A673 (cell line): ENCODE measurements at regions not wholly inside any gene's neighbourhood (a gene's known extent, or its start where the extent isn't known, plus 50 kb on each side); places are given as distances from the start of the nearest gene placed in this dataset.
"Not testable (repeated sequence)": the region's sequence is repeated elsewhere in the genome, so short reads cannot be mapped to it uniquely, and the experiment has no call there.

ENCODE experiments used
- BruUV-seq: library from RNA; stranded (reverse); fragments of 400-500 nt; replicated peaks from 2 replicates; lab custom pipeline; 2021; lab: Mats Ljungman, UMichigan
- CTCF ChIA-PET: fragments of 300-600 bp; sonication (Branson Sonifier 250); formaldehyde crosslinking; loops from one replicate; lab custom pipeline; 2022; ENCODE audit warnings: antibody characterized with exemption; lab: Charles Lee
- POLR2A ChIA-PET: fragments of 300-600 bp; sonication (Branson Sonifier 250); formaldehyde crosslinking; loops from one replicate; lab custom pipeline; 2022; ENCODE audit warnings: antibody characterized with exemption; ENCODE audit not compliant: low non-redundant PET; lab: Charles Lee
- DNase-seq: peaks from one replicate; pipeline ENCODE4 v3.0.0-alpha.2; 2015; ENCODE audit warnings: low spot score
- H3K27ac ChIP-seq: fragments of 200-600 bp; sonication (generic); 2 replicates; pipeline ENCODE4 v1.5.1; 2016; ENCODE audit warnings: mixed run types, low read depth, mild to moderate bottlenecking, mixed read lengths, antibody characterized with exemption, low read length; ENCODE audit not compliant: poor library complexity, severe bottlenecking
- H3K27me3 ChIP-seq: fragments of 200-600 bp; sonication (generic); replicated peaks from 2 replicates; pipeline ENCODE4 v1.6.1; 2017; ENCODE audit warnings: mixed run types, low read depth, mild to moderate bottlenecking, mixed read lengths, antibody characterized with exemption, low read length; ENCODE audit not compliant: insufficient read depth, poor library complexity
- H3K36me3 ChIP-seq: fragments of 200-600 bp; sonication (generic); 2 replicates; pipeline ENCODE4 v1.6.1; 2016; ENCODE audit warnings: mixed run types, mild to moderate bottlenecking, mixed read lengths, antibody characterized with exemption, low read length; ENCODE audit not compliant: insufficient read depth, poor library complexity, severe bottlenecking
- H3K4me1 ChIP-seq: fragments of 200-600 bp; sonication (generic); 2 replicates; pipeline ENCODE4 v1.6.1; 2017; ENCODE audit warnings: mixed run types, mild to moderate bottlenecking, mixed read lengths, antibody characterized with exemption, low read length; ENCODE audit not compliant: insufficient read depth, poor library complexity, severe bottlenecking
- H3K4me3 ChIP-seq: fragments of 200-600 bp; sonication (generic); 2 replicates; pipeline ENCODE4 v1.5.1; 2016; ENCODE audit warnings: low read depth, mixed run types, mild to moderate bottlenecking, mixed read lengths, low read length; ENCODE audit not compliant: poor library complexity, severe bottlenecking
- H3K9me3 ChIP-seq: fragments of 200-600 bp; sonication (generic); 2 replicates; pipeline ENCODE4 v1.6.1; 2016; ENCODE audit warnings: mixed run types, low read depth, mild to moderate bottlenecking, mixed read lengths, antibody characterized with exemption, low read length; ENCODE audit not compliant: poor library complexity, severe bottlenecking
- CTCF ChIP-seq: fragments of 300-800, 200-600 bp; sonication (generic); conservative IDR thresholded peaks from 2 replicates; pipeline ENCODE4 v1.5.1; 2017; ENCODE audit warnings: low read depth, mild to moderate bottlenecking, antibody characterized with exemption, low read length, moderate library complexity, mixed read lengths
- EZH2 ChIP-seq: fragments of 200-600 bp; sonication (generic); IDR thresholded peaks from 2 replicates; pipeline ENCODE4 v1.6.1; 2017; ENCODE audit warnings: borderline replicate concordance, low read depth, mild to moderate bottlenecking, mixed read lengths, antibody characterized with exemption, low read length; ENCODE audit not compliant: poor library complexity, severe bottlenecking
- intact Hi-C: fragments of 100-400 bp; cut with micrococcal nuclease; formaldehyde crosslinking; loops from one replicate; pipeline ENCODE4 v1.10.0; 2022; ENCODE audit not compliant: unreplicated experiment

GRCh38 chr6:112912416-112913101 is 565.4 kb downstream of the RFPL4B start:
- ChIA-PET CTCF (interaction anchor here (1.0 kb wide), 1 partner anchor 31 kb away, joined by 4 read pairs; no protein-coding TSS in a partner anchor), POLR2A (no interaction called here)
- no TSS peak for BruUV-seq
- DNase-seq, result peak; percentile 85
- Histone ChIP-seq H3K4me1 (peaks cover 24% of the 10 kb centered on the region), H3K4me3 (no peak overlapping the region), H3K36me3 (no peaks in the 10 kb centered on the region), H3K27ac (peak overlapping the region; percentile 25), H3K27me3 (no peaks in the 10 kb centered on the region), H3K9me3 (no peaks in the 10 kb centered on the region)
- TF ChIP-seq CTCF (no peak), EZH2 (no peak)
- intact Hi-C loops, result loop anchor here (2.0 kb wide), 1 partner anchor 74 kb away; no protein-coding TSS in a partner anchor

GRCh38 chr6:112919744-112920143 is 572.6 kb downstream of the RFPL4B start:
- POLR2A ChIA-PET, CTCF ChIA-PET, H3K27me3 ChIP-seq, H3K27ac ChIP-seq, H3K4me1 ChIP-seq, H3K4me3 ChIP-seq, DNase-seq, BruUV-seq, H3K36me3 ChIP-seq: not testable (repeated sequence)
- peaks cover 12% of the 10 kb centered on the region for H3K9me3 ChIP-seq
- intact Hi-C loops, result loop anchor here (10.0 kb wide), 1 partner anchor 135 kb away; no protein-coding TSS in a partner anchor

GRCh38 chr6:112920994-112921393 is 573.9 kb downstream of the RFPL4B start:
- H3K9me3 ChIP-seq, result peaks cover 12% of the 10 kb centered on the region
- ChIA-PET CTCF (no interaction called here), POLR2A (no interaction called here)
- BruUV-seq, result no TSS peak
- no peak for DNase-seq
- TF ChIP-seq CTCF, result no peak
- TF ChIP-seq EZH2, result no peak
- intact Hi-C loops, result loop anchor here (10.0 kb wide), 1 partner anchor 136 kb away; no protein-coding TSS in a partner anchor
- no peak overlapping the region for H3K4me3 ChIP-seq
- no peak overlapping the region for H3K27ac ChIP-seq
- no peaks in the 10 kb centered on the region for H3K27me3 ChIP-seq
- H3K4me1 ChIP-seq, result no peaks in the 10 kb centered on the region
- H3K36me3 ChIP-seq, result no peaks in the 10 kb centered on the region
